Cardiac fibroblast (primary cell): ENCODE measurements at regions not wholly inside any gene's neighbourhood (a gene's known extent, or its start where the extent isn't known, plus 50 kb on each side); places are given as distances from the start of the nearest gene placed in this dataset.

Experiments used
- DNase-seq, 2 donors: peaks; one replicate each; pipeline versions ENCODE4 v3.0.0 to v3.0.0-alpha.2; 2010; ENCODE audit warnings: low read depth in 2 of 2
- H3K4me3 ChIP-seq, 2 donors: replicated peaks in 1 of 2; 1 replicate in 1 of 2; 2 replicates in 1 of 2; pipeline ENCODE4 v1.5.1; 2011; ENCODE audit warnings: low read depth in 2 of 2, low read length in 2 of 2, mild to moderate bottlenecking in 2 of 2, moderate library complexity in 1 of 2
- CTCF ChIP-seq: IDR thresholded peaks from one replicate; pipeline ENCODE4 v1.5.1; 2011; ENCODE audit warnings: low read depth, mild to moderate bottlenecking, low read length, inconsistent platforms

- H3K4me3 ChIP-seq: no peak overlapping the region
- no peak for TF ChIP-seq CTCF
These were observed 59.5 kb downstream of the MYCN start for GRCh38 chr2:15999596-16000469.

GRCh38 chr2:15997728-15998280, 57.5 kb downstream of the MYCN start:
- H3K4me3 ChIP-seq: no peak overlapping the region
- TF ChIP-seq CTCF: no peak

More at GRCh38 chr2:15999596-16000469, 59.5 kb downstream of the MYCN start:
- DNase-seq: no peak

GRCh38 chr2:15996536-15997423, 56.4 kb downstream of the MYCN start:
- no peak for TF ChIP-seq CTCF
- no peak for DNase-seq
- no peak overlapping the region for H3K4me3 ChIP-seq

More at GRCh38 chr2:15997728-15998280, 57.5 kb downstream of the MYCN start:
- DNase-seq: no peak
